HEK293 (cell line): ENCODE measurements at regions not wholly inside any gene's neighbourhood (a gene's known extent, or its start where the extent isn't known, plus 50 kb on each side); places are given as distances from the start of the nearest gene placed in this dataset.

Experiments
- CTCF ChIP-seq: fragments of 450-650 bp; formaldehyde crosslinking; IDR thresholded peaks from 2 replicates; pipeline ENCODE4 v1.5.1; 2016; ENCODE audit warnings: missing biosample characterization, missing genetic modification characterization
- REST ChIP-seq: fragments of 450-650 bp; formaldehyde crosslinking; IDR thresholded peaks from 2 replicates; pipeline ENCODE4 v1.5.1; 2016; ENCODE audit warnings: missing biosample characterization, missing genetic modification characterization
- ZNF510 ChIP-seq: fragments of 450-650 bp; formaldehyde crosslinking; IDR thresholded peaks from 2 replicates; pipeline ENCODE4 v1.5.1; 2018; ENCODE audit warnings: mild to moderate bottlenecking, missing genetic modification characterization, missing biosample characterization; ENCODE audit not compliant: insufficient replicate concordance

- no peak for TF ChIP-seq ZNF510 (tag by site-specific recombination)
- TF ChIP-seq CTCF, result no peak
- no peak for TF ChIP-seq REST
Measured at GRCh38 chr12:105706973-105707334, 376.5 kb downstream of the C12orf75 start.
